Chondrocyte (in vitro differentiated cells): ENCODE measurements at regions not wholly inside any gene's neighbourhood (a gene's known extent, or its start where the extent isn't known, plus 50 kb on each side); places are given as distances from the start of the nearest gene placed in this dataset.

Source experiments
- DNase-seq: peaks from one replicate; pipeline ENCODE4 v3.0.0; 2021; ENCODE audit warnings: mixed read lengths, low spot score
- H3K27ac Mint-ChIP-seq: one replicate; pipeline ENCODE4 v1.8.0; 2021; ENCODE audit warnings: mild to moderate bottlenecking, moderate library complexity, mixed read lengths; ENCODE audit not compliant: unreplicated experiment
- H3K27me3 Mint-ChIP-seq: 2 replicates; pipeline ENCODE4 v1.8.0; 2021; ENCODE audit warnings: low read depth, mixed read lengths
- H3K36me3 Mint-ChIP-seq: 2 replicates; pipeline ENCODE4 v1.8.0; 2021; ENCODE audit warnings: low read depth, mixed read lengths
- H3K4me1 Mint-ChIP-seq: 2 replicates; pipeline ENCODE4 v1.8.0; 2021; ENCODE audit warnings: low read depth, mild to moderate bottlenecking, mixed read lengths
- H3K4me3 Mint-ChIP-seq: one replicate; pipeline ENCODE4 v1.8.0; 2021; ENCODE audit warnings: mild to moderate bottlenecking, moderate library complexity, mixed read lengths; ENCODE audit not compliant: unreplicated experiment
- H3K9me3 Mint-ChIP-seq: 2 replicates; pipeline ENCODE4 v1.8.0; 2021; ENCODE audit warnings: low read depth, mixed read lengths
- TF ChIP-seq, protein P1 (sequence below): fragments of 200-600 bp; sonication (generic); IDR thresholded peaks from 2 replicates; pipeline ENCODE4 v1.5.0; 2021; ENCODE audit warnings: antibody characterized with exemption, mild to moderate bottlenecking, moderate library complexity

- no peak overlapping the region for H3K4me3 Mint-ChIP-seq
- no peak for DNase-seq
- TF ChIP-seq, protein P1, sequence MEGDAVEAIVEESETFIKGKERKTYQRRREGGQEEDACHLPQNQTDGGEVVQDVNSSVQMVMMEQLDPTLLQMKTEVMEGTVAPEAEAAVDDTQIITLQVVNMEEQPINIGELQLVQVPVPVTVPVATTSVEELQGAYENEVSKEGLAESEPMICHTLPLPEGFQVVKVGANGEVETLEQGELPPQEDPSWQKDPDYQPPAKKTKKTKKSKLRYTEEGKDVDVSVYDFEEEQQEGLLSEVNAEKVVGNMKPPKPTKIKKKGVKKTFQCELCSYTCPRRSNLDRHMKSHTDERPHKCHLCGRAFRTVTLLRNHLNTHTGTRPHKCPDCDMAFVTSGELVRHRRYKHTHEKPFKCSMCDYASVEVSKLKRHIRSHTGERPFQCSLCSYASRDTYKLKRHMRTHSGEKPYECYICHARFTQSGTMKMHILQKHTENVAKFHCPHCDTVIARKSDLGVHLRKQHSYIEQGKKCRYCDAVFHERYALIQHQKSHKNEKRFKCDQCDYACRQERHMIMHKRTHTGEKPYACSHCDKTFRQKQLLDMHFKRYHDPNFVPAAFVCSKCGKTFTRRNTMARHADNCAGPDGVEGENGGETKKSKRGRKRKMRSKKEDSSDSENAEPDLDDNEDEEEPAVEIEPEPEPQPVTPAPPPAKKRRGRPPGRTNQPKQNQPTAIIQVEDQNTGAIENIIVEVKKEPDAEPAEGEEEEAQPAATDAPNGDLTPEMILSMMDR: no peak
- no peaks in the 10 kb centered on the region for H3K9me3 Mint-ChIP-seq
- H3K27me3 Mint-ChIP-seq: peaks cover 42% of the 10 kb centered on the region
- no peaks in the 10 kb centered on the region for H3K4me1 Mint-ChIP-seq
- no peak overlapping the region for H3K27ac Mint-ChIP-seq
- H3K36me3 Mint-ChIP-seq: no peaks in the 10 kb centered on the region
Observed at GRCh38 chr9:126080641-126081040, 246.0 kb upstream of the MVB12B start.

DNA sequence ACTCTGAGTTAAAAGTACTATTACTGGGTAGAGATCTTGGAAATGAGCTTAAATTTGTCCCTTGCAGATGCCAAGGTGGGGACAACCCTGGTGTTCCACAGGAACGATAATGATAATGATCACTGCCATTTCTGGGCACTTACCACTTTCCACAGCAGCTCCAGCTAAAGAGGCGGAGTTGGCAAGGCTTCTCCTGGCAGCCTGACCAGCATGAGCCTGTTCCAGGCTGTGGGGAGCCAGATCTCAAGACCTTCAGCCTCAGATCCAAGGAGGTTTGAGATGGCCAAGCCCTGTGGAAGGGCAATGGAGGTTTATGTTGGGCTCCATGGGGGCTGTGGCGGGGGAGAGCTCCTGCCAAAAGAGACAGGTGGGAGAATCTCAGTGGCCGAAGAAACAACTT, 244.9 kb upstream of the MVB12B start:
- no peaks in the 10 kb centered on the region for H3K36me3 Mint-ChIP-seq
- no peak overlapping the region for H3K4me3 Mint-ChIP-seq
- no peak overlapping the region for H3K27ac Mint-ChIP-seq
- peaks cover 46% of the 10 kb centered on the region for H3K27me3 Mint-ChIP-seq
- no peaks in the 10 kb centered on the region for H3K9me3 Mint-ChIP-seq
- no peak for DNase-seq
- H3K4me1 Mint-ChIP-seq: no peaks in the 10 kb centered on the region
- TF ChIP-seq, protein P1: no peak

- H3K9me3 Mint-ChIP-seq: no peaks in the 10 kb centered on the region
- H3K27me3 Mint-ChIP-seq: peaks cover 32% of the 10 kb centered on the region
- TF ChIP-seq, protein P1: no peak
- no peak overlapping the region for H3K4me3 Mint-ChIP-seq
- DNase-seq: no peak
- no peaks in the 10 kb centered on the region for H3K36me3 Mint-ChIP-seq
- no peak overlapping the region for H3K27ac Mint-ChIP-seq
- no peaks in the 10 kb centered on the region for H3K4me1 Mint-ChIP-seq
Observed at GRCh38 chr9:126084008-126084407, 242.6 kb upstream of the MVB12B start.

- Mint-ChIP-seq H3K27ac (no peak overlapping the region), H3K36me3 (no peaks in the 10 kb centered on the region), H3K9me3 (no peaks in the 10 kb centered on the region), H3K4me3 (no peak overlapping the region), H3K4me1 (no peaks in the 10 kb centered on the region), H3K27me3 (peaks cover 26% of the 10 kb centered on the region)
- TF ChIP-seq, protein P1: no peak
- no peak for DNase-seq
Observed at GRCh38 chr9:126084696-126085095, 241.9 kb upstream of the MVB12B start.

GRCh38 chr9:126085170-126085569, 241.5 kb upstream of the MVB12B start:
- no peak overlapping the region for H3K4me3 Mint-ChIP-seq
- DNase-seq: no peak
- no peaks in the 10 kb centered on the region for H3K36me3 Mint-ChIP-seq
- TF ChIP-seq, protein P1: no peak
- peaks cover 23% of the 10 kb centered on the region for H3K27me3 Mint-ChIP-seq
- no peaks in the 10 kb centered on the region for H3K9me3 Mint-ChIP-seq
- no peaks in the 10 kb centered on the region for H3K4me1 Mint-ChIP-seq
- H3K27ac Mint-ChIP-seq: no peak overlapping the region
